A172 (cell line): ENCODE measurements at regions not wholly inside any gene's neighbourhood (a gene's known extent, or its start where the extent isn't known, plus 50 kb on each side); places are given as distances from the start of the nearest gene placed in this dataset.
"Not testable (repeated sequence)": the region's sequence is repeated elsewhere in the genome, so short reads cannot be mapped to it uniquely, and the experiment has no call there.

ENCODE experiments used
- DNase-seq: peaks from one replicate; pipeline ENCODE4 v3.0.0-alpha.2; 2015; ENCODE audit warnings: low spot score

DNA sequence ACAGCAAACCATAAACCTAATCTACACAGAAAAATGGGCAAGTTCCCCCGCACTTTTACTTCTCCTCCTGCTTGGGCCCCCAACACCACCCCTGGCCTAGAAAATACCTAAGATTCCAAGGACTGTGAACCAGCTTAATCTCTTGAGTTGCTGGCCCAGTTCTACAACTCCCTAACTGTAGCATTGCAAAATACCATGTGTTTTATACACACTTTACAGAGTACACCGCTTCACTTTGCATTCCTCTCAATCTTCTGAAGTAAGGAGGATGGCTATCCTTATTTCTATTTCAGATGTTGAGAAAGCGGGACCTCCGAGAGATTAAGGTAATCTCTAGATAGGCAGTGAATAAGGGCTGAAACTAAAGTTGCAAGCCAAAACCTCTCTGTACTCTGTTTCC is 408.3 kb upstream of the NR5A2 start:
- DNase-seq, result no peak

DNA sequence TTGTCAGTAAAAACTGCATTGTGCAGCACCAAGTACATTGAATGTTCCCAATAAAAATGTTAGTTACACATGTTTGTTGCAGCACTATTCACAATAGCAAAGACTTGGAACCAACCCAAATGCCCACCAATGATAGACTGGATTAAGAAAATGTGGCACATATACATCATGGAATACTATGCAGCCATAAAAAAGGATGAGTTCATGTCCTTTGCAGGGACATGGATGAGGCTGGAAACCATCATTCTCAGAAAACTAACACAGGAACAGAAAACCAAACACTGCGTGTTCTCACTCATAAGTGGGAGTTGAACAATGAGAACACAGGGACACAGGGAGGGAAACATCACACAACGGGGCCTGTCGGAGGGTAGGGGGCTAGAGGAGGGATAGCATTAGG is 401.3 kb upstream of the NR5A2 start:
- not testable (repeated sequence) for DNase-seq

DNA sequence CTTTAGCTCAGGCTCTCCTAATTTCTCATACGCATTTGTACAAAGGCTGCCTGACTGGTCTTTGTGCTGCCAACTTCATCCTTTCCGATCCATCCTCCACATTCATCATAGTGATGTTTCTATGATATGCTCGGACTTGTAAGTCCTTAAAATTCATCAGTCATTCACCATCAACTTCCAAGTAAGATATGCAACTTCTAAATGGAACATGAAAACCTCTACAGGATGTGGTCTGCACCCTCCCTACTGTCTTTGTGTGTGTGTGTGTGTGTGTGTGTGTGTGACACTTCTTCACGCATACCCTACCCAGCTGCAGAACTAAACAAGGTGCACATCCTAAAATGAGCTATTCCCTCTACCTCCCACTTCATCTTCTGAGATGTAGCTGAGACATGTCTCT is 397.9 kb upstream of the NR5A2 start:
- DNase-seq, result no peak

DNA sequence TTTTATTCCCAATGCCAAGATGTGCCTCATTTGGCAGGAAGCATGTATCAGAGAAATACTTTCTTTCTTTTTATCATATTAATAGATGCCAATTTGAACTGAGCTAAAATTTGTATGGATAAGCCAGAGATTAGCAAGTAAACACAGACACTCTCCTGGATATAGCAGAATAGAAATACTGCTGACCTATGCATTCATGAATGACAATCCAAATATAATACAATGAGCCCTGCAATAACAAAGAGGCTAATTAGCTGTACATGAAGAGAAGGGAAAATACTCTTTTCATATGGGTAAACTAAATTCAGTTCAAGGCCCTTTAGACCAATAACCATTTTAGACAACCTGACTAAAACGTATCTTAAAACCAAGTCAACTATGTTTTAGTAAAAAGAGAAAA is 388.1 kb upstream of the NR5A2 start:
- DNase-seq, result no peak

DNA sequence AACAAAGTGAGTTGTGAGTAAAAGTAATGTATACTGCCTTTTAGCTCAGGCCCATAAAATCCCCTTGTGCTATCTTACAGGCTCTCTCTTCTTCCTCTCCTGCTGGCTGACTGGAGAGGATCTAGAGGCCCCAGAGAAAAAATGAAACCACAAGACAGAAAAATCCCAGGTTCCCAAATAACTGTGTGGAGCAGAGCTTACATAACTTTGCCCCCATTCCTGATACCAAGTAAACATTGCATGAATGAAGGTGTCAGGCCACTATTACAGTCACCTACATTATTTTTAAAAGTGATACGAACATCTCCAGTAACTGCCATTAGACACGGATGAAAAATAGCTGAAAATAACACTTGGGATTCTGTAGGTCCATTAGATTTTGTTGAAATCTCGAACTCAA is 386.0 kb upstream of the NR5A2 start:
- no peak for DNase-seq

DNA sequence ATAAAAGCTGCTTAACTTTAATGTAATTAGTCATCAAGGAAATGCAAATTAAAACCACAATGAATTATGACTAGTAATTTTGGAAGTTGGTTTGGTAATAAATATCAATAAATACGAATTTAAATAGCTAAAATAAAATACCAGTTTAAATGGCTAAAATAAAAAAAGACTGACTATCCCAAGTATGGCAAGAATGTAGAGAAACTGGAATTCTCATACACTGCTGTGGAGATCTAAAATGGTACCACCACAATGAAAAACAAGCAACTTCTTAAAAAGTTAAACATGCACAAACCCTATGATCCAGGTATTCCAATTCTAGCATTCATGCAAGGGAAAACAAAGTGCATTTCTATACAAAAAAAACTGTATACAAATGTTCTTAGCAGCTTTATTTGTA is 382.6 kb upstream of the NR5A2 start:
- no peak for DNase-seq

DNA sequence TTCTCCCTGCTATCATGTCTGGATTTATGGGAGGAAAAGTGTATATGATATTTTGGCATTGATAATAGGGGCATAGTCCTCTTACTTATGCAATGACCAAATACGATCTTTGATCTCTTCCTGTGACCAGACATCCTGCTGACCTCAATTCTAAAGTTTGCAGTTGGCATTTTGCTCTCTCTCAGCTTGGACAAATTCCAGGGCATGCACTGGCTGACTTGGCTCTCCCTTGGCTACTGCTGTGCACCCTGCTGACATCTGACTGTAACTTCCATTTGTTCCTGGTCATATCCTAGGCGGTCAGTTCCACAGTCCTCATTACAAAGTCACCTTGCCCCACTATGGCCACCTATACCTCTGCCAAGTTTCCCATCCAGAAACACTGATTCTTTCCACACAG is 380.7 kb upstream of the NR5A2 start:
- peak; percentile 14 for DNase-seq

DNA sequence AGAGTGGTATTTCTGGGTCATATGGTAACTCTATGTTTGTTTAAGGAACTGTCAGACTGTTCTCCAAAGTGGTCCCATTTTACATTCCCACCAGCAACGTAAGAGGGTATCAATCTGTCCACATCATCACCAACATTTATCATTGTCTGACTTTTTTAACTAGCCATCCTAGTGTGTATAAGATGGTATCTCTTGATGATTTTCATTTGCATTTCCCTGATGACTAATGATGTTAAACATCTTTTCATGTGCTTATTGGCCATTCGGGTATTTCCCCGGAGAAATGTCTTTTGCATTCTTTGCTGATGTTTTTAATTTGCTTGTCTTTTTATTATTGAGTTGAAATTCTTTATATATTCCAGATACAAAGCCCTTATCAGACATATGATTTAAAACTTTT is 370.1 kb upstream of the NR5A2 start:
- DNase-seq, result no peak

DNA sequence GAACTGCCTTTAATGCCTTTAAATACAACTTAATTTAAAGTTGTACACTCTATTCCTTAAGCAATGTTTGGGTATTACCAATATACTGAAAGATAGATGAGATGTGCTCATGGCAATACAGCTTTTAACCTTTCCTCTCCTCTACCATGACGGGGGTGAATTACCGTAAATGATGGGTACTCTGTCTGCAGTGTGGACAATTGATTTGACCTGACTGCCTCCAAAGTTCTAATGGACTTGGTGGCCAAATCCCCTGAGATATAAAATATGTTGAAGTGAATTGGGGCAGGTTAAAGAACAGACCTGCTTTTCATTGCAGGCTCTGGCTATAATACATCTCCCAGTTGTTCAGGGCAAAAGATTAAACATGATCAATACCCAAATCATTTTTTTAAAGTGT is 367.4 kb upstream of the NR5A2 start:
- DNase-seq, result no peak

DNA sequence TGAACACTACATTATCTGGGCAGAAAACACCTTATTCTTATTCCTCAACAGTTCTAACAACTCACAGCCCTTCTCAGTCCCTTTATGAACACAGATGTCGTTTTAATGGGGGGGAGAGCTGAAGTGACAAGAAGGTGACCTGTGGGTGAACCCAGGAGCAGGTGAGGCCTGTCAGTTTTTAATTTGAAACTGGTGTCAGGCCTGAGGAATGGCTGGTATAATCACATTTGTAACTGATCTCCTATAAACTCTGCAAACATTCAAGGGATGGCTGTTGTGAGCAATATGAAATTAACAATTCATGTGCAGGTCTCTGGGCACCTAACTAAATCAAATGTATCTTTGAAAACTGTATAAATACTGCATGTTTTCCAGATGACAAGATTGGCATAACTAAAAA is 362.1 kb upstream of the NR5A2 start:
- DNase-seq, result no peak

DNA sequence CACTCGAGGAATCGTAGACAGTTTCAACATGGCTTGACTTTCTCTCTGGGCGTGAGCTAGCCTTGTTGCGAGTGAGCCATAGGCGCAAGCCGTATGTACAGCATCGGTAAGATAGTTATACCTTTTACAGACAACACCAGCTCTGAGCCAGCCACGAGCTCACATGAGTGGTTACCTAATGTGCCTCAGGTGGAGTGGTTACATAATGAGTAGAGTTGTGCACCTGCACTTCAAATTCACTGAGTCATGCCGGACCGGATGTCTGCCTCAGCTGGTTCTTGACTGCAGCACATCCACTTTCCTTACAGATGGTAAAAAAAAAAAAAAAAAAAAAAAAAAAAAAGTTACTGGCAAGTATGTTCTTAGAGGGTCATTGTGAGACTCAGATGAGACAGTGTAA is 360.4 kb upstream of the NR5A2 start:
- no peak for DNase-seq

DNA sequence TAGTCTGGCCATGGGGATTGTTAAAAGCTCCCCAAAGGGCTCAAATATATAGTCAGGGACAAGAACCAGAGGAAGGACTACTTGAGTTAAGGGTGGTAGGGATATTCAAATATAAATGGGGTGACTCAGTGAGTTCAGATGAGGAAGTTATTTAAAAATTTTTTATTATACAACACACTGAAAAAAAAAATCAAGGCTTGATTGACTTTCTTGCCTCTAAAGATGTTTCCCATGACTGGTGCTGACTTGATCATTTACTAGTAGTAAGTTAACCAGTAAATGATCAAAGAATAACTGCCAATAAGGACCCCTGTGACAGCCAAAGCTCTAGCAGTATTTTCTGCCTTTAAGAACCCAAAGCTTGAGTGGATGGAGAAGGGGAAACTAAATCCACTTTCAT is 357.6 kb upstream of the NR5A2 start:
- DNase-seq, result no peak

DNA sequence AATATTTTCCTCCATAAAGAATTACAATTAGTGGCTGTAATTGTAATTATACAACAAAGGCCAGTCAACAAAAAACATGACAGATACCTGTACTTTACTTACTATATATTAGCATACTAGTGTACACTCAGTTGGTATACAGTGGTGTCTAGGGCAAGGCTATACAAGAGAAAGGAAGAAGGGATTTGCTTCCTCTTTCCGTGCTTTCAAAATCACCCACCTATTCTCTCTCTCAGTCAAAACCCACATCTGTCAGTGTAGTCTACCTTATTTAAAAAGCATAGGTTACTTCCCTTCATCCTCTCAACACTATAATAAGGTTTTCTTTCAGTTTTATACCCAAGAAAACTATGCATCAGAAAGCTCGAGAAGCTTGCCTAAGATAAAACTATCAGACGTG is 355.8 kb upstream of the NR5A2 start:
- no peak for DNase-seq

DNA sequence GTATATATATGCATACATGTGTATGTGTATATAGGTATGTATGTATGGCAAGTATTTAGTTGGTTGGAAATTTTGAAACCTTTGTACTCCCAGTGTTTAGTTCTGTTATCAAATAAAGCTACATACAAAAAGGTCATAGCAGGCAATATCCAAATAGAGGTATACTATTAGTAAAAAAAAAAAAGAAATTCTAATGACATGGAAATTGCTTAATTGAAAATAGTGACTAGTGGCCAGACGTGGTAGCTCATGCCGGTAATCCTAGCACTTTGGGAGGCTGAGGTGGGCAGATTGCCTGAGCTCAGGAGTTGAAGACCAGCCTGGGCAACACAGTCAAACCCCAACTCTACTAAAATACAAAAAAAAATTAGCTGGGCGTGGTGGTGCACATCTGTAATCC is 351.6 kb upstream of the NR5A2 start:
- DNase-seq, result no peak

DNA sequence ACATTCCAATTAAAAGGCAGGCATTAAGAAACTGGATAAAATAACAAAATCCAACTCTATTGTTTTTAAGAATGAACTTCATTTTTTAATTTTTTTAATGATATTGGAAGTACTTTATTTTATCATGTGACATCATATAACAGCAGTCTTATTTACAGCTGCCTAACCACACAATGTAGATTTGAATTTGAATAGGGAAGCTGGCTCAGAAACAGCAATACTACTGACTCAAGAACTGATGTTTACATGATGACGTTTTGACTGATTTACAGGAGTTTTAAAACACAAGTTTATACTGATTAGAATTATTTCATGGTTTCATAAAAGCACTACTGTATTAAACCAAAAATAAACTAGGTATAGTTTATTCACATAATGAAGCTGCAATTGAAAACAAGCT is 348.7 kb upstream of the NR5A2 start:
- no peak for DNase-seq

DNA sequence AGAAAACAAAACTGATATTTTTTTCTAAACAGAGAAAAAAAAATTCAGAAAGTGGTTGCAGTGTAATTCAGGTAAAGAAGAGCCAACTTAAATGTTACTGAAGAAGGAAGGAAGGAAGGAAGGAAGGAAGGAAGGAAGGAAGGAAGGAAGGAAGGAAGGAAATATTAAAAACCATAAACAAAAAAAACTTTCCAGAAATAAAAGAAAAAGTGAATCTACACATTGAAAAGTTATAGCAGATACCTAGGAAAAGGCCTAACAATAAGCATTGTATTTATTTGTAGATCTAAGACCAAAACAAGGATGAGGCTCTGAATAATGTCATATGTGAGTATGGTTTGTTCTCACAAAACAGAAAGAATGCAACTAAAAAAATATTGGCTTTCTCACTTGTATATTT is 345.4 kb upstream of the NR5A2 start:
- no peak for DNase-seq

DNA sequence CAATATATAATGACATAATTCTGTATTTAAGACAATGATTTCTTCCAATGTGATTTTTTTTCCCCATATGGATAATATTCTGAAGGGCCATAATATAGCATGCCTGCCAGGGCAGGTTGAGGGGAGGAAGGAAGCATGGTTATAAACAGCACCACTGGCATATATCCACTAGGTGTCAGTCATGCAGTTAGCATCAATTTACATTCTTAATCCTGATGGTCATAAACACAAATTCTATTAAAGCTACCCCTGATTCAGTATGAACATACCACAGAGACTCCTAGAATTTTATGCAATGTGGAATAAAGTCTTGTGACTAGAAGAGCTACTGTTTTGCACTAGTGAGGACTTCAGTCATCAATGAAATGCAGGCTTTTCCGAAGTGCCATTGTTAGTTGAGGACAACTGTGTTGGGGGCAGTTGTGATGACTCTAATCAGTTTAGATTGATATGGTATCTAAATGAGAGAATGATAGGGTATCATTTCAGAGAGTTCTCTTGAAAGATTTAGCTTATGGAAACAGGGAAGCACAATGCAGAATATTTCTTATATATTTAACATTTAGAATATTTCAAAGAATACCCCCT is 342.7 kb upstream of the NR5A2 start:
- peak; percentile 85 for DNase-seq

DNA sequence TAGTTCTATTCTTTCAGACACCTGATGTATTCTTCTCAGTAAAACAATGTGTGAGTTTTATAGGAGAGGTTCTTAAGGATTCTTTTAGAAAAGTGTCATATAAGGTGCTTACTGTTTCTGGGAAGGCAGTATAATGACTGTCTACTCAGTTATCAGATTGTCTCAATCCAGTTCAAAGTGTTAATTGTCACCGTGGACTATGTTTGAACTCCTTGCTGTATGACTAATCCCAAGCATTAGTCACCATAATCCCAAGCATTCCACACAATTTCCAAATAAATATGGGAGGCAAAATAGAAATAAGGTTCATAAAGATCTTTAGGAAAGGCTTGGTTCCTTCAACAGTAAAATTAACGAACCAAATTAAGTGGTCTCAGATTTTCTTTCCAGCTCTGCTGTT is 342.1 kb upstream of the NR5A2 start:
- peak; percentile 77 for DNase-seq

DNA sequence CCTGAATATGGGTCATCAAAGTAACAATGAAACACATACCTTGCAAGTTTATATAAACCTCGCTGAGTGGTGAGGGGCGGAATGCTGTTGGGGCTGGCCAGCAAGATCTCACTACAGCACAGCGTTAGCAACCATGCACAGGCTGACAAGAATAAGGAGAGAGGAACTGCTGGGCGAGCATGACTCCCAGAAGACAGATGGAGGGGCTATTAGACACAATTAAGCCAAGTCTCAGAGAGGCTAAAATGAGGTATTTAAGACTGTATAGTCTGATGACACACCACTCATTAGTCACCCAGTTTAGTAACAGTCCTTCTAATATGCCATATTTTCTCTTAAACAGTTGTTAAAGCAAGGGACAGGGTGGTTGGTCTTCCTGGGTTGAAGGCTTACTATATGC is 340.2 kb upstream of the NR5A2 start:
- peak; percentile 51 for DNase-seq

DNA sequence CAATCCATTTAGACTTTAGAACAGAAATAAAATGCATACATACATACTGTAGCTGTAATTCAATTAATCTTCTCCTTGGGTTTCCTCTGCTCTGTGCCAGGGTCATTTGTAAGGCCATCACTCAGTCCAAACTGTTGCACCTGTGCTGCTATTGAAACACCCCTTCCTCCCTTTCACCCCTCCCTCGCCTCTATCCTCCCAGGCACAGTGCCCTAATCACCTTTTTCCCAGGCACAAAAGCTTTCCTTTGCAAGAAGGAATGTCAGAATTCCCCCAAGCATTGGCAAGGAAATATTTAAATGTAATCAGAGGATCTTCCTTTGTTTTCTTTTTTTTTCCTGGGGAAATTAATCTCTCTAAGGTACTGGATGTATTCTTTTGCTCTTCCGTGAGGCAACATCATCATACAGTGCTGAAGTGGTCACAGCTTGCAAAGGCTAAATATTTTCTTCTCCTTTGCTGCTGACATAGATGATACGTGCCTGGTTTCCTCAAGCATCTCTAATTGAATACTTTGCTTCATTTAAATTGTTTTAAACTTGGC is 339.3 kb upstream of the NR5A2 start:
- no peak for DNase-seq

DNA sequence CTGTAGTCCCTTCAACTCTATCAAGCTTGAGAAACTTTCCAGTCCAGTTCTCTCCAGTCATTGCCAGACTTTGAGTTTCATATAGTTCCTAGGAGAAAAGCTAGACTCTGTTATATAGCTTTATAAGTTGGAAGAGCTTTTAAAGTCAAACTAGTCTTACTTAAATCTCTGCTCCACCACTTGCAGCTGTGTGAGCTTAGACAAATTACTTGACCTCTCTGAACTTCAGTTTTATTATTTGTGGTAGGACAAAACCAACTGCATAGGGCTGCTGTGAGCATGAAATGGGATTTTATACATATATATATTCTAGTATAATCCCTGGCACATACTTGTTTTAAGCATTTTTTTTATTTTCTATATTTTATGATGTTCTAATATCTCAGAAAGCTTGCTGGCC is 338.7 kb upstream of the NR5A2 start:
- no peak for DNase-seq

DNA sequence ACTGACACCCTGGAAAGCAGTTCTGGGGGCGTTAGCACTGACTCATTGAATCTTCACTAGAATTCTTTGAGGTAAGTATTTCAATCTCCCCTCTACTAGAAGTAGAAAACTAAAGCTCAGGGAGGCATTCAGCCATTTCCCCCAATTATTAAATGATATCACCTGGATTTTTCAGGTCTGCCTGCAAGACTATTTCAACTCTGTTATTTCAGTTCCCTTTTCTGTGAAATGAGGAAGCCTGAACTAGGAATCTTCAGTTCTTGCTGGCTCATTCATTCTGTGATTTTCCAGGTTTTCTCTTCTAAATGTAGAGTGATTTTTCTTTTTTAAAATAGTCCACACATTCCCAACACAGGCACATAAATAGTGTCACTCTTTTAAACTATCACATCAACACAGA is 337.0 kb upstream of the NR5A2 start:
- no peak for DNase-seq

DNA sequence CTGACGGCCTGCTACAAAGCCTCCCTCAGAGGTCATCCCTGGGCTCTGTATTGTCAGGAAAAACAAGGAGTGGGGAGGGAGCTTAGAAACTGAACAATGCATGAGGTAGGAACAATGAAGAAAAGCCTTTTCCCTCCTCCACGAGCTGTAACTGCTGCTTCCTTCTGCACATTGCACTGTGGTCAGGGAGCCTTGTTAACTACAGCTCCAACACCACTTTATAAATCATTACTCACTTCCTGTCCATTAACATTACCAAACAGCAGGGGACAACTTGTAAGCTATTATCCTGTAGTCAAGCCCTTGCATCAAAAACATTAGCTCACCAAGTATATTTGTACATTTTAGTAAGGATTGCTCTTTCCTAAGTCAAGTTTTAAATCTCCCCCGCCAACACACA is 336.0 kb upstream of the NR5A2 start:
- peak; percentile 98 for DNase-seq

DNA sequence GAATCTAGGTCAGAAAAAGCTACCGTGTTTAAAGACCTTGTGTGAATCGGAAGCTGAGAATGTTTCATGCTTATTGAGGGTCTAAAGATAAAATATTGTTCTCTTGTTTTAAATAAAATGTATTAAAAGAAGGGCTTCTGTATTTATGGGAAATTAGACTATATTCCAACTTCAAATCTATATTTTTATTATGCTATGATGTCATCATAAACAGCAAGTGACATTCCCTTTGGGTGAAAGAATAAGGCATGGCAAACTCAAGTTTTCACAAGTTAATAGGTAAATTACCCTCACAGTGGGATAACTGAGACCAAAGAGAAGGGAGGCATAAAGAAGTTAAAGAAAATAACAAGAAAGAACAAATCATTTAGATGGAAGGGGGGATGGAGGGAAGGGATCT is 333.8 kb upstream of the NR5A2 start:
- no peak for DNase-seq

DNA sequence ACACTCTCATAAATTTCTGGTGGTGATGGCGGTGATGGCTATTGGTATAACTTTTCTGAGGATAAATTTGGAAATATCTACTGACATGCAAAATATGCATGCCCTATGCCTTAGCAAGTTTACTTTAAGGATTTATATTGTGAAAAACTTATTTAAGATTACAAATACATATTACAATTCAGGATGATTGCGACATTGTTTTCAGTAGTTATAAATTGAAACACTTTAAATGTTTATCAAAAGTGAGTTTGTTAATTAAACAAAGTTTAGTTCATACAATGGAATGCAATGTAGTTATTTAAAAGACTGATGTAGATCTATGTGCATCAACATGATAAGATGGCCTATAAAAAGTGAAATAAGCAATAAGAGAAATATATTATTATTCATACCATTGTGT is 331.3 kb upstream of the NR5A2 start:
- DNase-seq, result no peak
